OCI-LY7 (cell line): ENCODE measurements at regions not wholly inside any gene's neighbourhood (a gene's known extent, or its start where the extent isn't known, plus 50 kb on each side); places are given as distances from the start of the nearest gene placed in this dataset.

Source experiments
- EZH2phosphoT487 ChIP-seq: fragments of 200-600 bp; sonication (generic); IDR thresholded peaks from 2 replicates; pipeline ENCODE4 v1.6.1; 2018; ENCODE audit warnings: low read depth, borderline replicate concordance, mild to moderate bottlenecking, mixed run types, antibody characterized with exemption, low read length, moderate library complexity, mixed read lengths
- TF ChIP-seq, protein P1 (sequence below): fragments of 200-600 bp; sonication (generic); conservative IDR thresholded peaks from 2 replicates; pipeline ENCODE4 v1.5.1; 2014; ENCODE audit warnings: mild to moderate bottlenecking, antibody characterized with exemption, low read length, moderate library complexity, mixed read lengths

DNA sequence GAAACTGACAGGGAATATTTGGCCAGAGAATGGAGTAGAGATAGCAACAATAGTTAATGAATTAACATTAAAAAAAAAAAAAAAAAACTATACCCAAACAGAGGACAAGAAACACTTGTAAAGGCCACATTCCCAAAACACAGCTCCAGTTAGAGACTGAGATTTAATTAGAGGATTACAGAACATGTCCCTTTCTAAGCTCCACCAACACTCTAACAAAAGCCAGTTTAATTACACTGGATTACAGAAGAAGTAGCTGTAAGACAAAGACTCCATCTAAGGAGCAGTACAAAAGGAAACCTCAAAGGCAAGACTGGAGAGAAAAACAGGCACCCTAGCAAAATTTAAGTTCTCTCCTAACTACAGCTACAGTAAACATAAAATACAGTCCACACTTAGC lies 1247.7 kb upstream of the AGA start:
- TF ChIP-seq, protein P1, sequence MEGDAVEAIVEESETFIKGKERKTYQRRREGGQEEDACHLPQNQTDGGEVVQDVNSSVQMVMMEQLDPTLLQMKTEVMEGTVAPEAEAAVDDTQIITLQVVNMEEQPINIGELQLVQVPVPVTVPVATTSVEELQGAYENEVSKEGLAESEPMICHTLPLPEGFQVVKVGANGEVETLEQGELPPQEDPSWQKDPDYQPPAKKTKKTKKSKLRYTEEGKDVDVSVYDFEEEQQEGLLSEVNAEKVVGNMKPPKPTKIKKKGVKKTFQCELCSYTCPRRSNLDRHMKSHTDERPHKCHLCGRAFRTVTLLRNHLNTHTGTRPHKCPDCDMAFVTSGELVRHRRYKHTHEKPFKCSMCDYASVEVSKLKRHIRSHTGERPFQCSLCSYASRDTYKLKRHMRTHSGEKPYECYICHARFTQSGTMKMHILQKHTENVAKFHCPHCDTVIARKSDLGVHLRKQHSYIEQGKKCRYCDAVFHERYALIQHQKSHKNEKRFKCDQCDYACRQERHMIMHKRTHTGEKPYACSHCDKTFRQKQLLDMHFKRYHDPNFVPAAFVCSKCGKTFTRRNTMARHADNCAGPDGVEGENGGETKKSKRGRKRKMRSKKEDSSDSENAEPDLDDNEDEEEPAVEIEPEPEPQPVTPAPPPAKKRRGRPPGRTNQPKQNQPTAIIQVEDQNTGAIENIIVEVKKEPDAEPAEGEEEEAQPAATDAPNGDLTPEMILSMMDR, result no peak
- no peak for TF ChIP-seq EZH2phosphoT487
